Activated naive CD8-positive, alpha-beta T cell treated with anti-CD3 and anti-CD28 coated beads, Interleukin-2, amount 10 ng/mL, durations not matched to agents 7 days and 5 days (primary cell): ENCODE measurements at regions not wholly inside any gene's neighbourhood (a gene's known extent, or its start where the extent isn't known, plus 50 kb on each side); places are given as distances from the start of the nearest gene placed in this dataset.
A peak's percentile ranks its signal among the peaks of the same experiment; 100 is the strongest.

Source experiments
- ATAC-seq: fragments of 150-1000 bp; cut with Tn5 transposase; one replicate; pipeline ENCODE4 v1.10.0; 2021; ENCODE audit warnings: low read depth, moderate library complexity
- POLR2A ChIA-PET: fragments of 350-600 bp; sonication (Branson Sonifier 250); formaldehyde crosslinking; loops from one replicate; lab custom pipeline; 2021; ENCODE audit warnings: antibody characterized with exemption; lab: Charles Lee
- DNase-seq: peaks from one replicate; pipeline ENCODE4 v3.0.0; 2021
- H3K27ac Mint-ChIP-seq: one replicate; pipeline ENCODE4 v1.8.0; 2022; ENCODE audit warnings: mild to moderate bottlenecking, mixed read lengths
- H3K27me3 Mint-ChIP-seq: one replicate; pipeline ENCODE4 v1.8.0; 2022; ENCODE audit warnings: mild to moderate bottlenecking, moderate library complexity, mixed read lengths
- H3K36me3 Mint-ChIP-seq: one replicate; pipeline ENCODE4 v1.8.0; 2021; ENCODE audit warnings: mild to moderate bottlenecking, mixed read lengths
- H3K4me1 Mint-ChIP-seq: one replicate; pipeline ENCODE4 v1.8.0; 2021; ENCODE audit warnings: mixed read lengths
- H3K4me3 Mint-ChIP-seq: one replicate; pipeline ENCODE4 v1.8.0; 2022; ENCODE audit warnings: mild to moderate bottlenecking, moderate library complexity, mixed read lengths
- H3K9me3 Mint-ChIP-seq: one replicate; pipeline ENCODE4 v1.8.0; 2021; ENCODE audit warnings: mixed read lengths

- H3K36me3 Mint-ChIP-seq, result no peaks in the 10 kb centered on the region
- no peak overlapping the region for H3K4me3 Mint-ChIP-seq
- DNase-seq, result no peak
- no peaks in the 10 kb centered on the region for H3K9me3 Mint-ChIP-seq
- POLR2A ChIA-PET, result no interaction called here
- ATAC-seq, result no peak
- H3K4me1 Mint-ChIP-seq, result no peaks in the 10 kb centered on the region
- H3K27me3 Mint-ChIP-seq, result peaks cover 10% of the 10 kb centered on the region
- no peak overlapping the region for H3K27ac Mint-ChIP-seq
Measured at GRCh38 chr5:86909418-86910295, 291.9 kb downstream of the COX7C start.

- peak; percentile 26 for ATAC-seq
- Mint-ChIP-seq H3K9me3 (no peaks in the 10 kb centered on the region), H3K36me3 (no peaks in the 10 kb centered on the region), H3K27ac (no peak overlapping the region), H3K4me1 (peaks cover 1% of the 10 kb centered on the region), H3K4me3 (no peak overlapping the region), H3K27me3 (peaks cover 6% of the 10 kb centered on the region)
- DNase-seq, result no peak
- POLR2A ChIA-PET, result no interaction called here
Measured at GRCh38 chr5:86917117-86917579, 299.4 kb downstream of the COX7C start.

- Mint-ChIP-seq H3K4me3 (no peak overlapping the region), H3K36me3 (no peaks in the 10 kb centered on the region), H3K27ac (no peak overlapping the region), H3K27me3 (peaks cover 8% of the 10 kb centered on the region), H3K4me1 (peaks cover 3% of the 10 kb centered on the region), H3K9me3 (no peaks in the 10 kb centered on the region)
- DNase-seq (no peak), ATAC-seq (no peak)
- POLR2A ChIA-PET, result no interaction called here
Measured at GRCh38 chr5:86918246-86918645, 300.5 kb downstream of the COX7C start.

- no peak for ATAC-seq
- Mint-ChIP-seq H3K9me3 (no peaks in the 10 kb centered on the region), H3K27ac (no peak overlapping the region), H3K27me3 (peaks cover 16% of the 10 kb centered on the region), H3K4me3 (no peak overlapping the region), H3K4me1 (peaks cover 1% of the 10 kb centered on the region), H3K36me3 (no peaks in the 10 kb centered on the region)
- DNase-seq, result no peak
- POLR2A ChIA-PET, result no interaction called here
Measured at GRCh38 chr5:86926033-86926432, 308.3 kb downstream of the COX7C start.

GRCh38 chr5:86929123-86929766 lies 311.5 kb downstream of the COX7C start:
- no peaks in the 10 kb centered on the region for H3K4me1 Mint-ChIP-seq
- POLR2A ChIA-PET, result no interaction called here

GRCh38 chr5:86951761-86952160 lies 315.9 kb upstream of the RASA1 start:
- POLR2A ChIA-PET, result no interaction called here
- DNase-seq (no peak), ATAC-seq (no peak)
- Mint-ChIP-seq H3K9me3 (no peaks in the 10 kb centered on the region), H3K4me1 (no peaks in the 10 kb centered on the region), H3K27me3 (peaks cover 18% of the 10 kb centered on the region), H3K4me3 (no peak overlapping the region), H3K36me3 (no peaks in the 10 kb centered on the region), H3K27ac (no peak overlapping the region)

More at GRCh38 chr5:86929123-86929766, 311.5 kb downstream of the COX7C start:
- Mint-ChIP-seq H3K27ac (no peak overlapping the region), H3K36me3 (no peaks in the 10 kb centered on the region), H3K4me3 (no peak overlapping the region), H3K9me3 (no peaks in the 10 kb centered on the region), H3K27me3 (peaks cover 23% of the 10 kb centered on the region)
- no peak for ATAC-seq
- DNase-seq, result no peak

GRCh38 chr5:86964889-86965288 lies 302.8 kb upstream of the RASA1 start:
- H3K36me3 Mint-ChIP-seq, result no peaks in the 10 kb centered on the region
- POLR2A ChIA-PET, result no interaction called here
- no peak overlapping the region for H3K4me3 Mint-ChIP-seq
- no peaks in the 10 kb centered on the region for H3K4me1 Mint-ChIP-seq
- H3K27me3 Mint-ChIP-seq, result peaks cover 4% of the 10 kb centered on the region
- H3K9me3 Mint-ChIP-seq, result no peaks in the 10 kb centered on the region
- DNase-seq (no peak), ATAC-seq (no peak)
- H3K27ac Mint-ChIP-seq, result no peak overlapping the region

GRCh38 chr5:86968301-86968753 lies 299.4 kb upstream of the RASA1 start:
- POLR2A ChIA-PET, result no interaction called here
- Mint-ChIP-seq H3K4me1 (peaks cover 3% of the 10 kb centered on the region), H3K9me3 (no peaks in the 10 kb centered on the region), H3K27ac (no peak overlapping the region), H3K4me3 (no peak overlapping the region), H3K36me3 (no peaks in the 10 kb centered on the region), H3K27me3 (peaks cover 17% of the 10 kb centered on the region)
- ATAC-seq (no peak), DNase-seq (no peak)

GRCh38 chr5:86970361-86970760 lies 297.3 kb upstream of the RASA1 start:
- Mint-ChIP-seq H3K4me3 (no peak overlapping the region), H3K27me3 (peaks cover 32% of the 10 kb centered on the region), H3K4me1 (peaks cover 3% of the 10 kb centered on the region), H3K36me3 (no peaks in the 10 kb centered on the region), H3K9me3 (no peaks in the 10 kb centered on the region), H3K27ac (no peak overlapping the region)
- DNase-seq, result no peak
- POLR2A ChIA-PET, result no interaction called here
- no peak for ATAC-seq

GRCh38 chr5:86971034-86971571 lies 296.6 kb upstream of the RASA1 start:
- H3K36me3 Mint-ChIP-seq, result no peaks in the 10 kb centered on the region
- peaks cover 33% of the 10 kb centered on the region for H3K27me3 Mint-ChIP-seq
- POLR2A ChIA-PET, result no interaction called here
- no peak overlapping the region for H3K27ac Mint-ChIP-seq
- DNase-seq (no peak), ATAC-seq (no peak)
- H3K9me3 Mint-ChIP-seq, result no peaks in the 10 kb centered on the region
- H3K4me1 Mint-ChIP-seq, result peaks cover 3% of the 10 kb centered on the region
- H3K4me3 Mint-ChIP-seq, result no peak overlapping the region

GRCh38 chr5:86974955-86975354 lies 292.7 kb upstream of the RASA1 start:
- POLR2A ChIA-PET, result no interaction called here
- no peak overlapping the region for H3K27ac Mint-ChIP-seq
- H3K4me3 Mint-ChIP-seq, result no peak overlapping the region

GRCh38 chr5:86977190-86977589 lies 290.5 kb upstream of the RASA1 start:
- no peak for ATAC-seq

More at GRCh38 chr5:86974955-86975354, 292.7 kb upstream of the RASA1 start:
- ATAC-seq (no peak), DNase-seq (no peak)
- Mint-ChIP-seq H3K9me3 (no peaks in the 10 kb centered on the region), H3K4me1 (peaks cover 3% of the 10 kb centered on the region), H3K27me3 (peaks cover 33% of the 10 kb centered on the region), H3K36me3 (no peaks in the 10 kb centered on the region)

GRCh38 chr5:86977808-86978207 lies 289.9 kb upstream of the RASA1 start:
- Mint-ChIP-seq H3K27me3 (peaks cover 22% of the 10 kb centered on the region), H3K4me1 (no peaks in the 10 kb centered on the region), H3K27ac (no peak overlapping the region), H3K4me3 (no peak overlapping the region), H3K9me3 (no peaks in the 10 kb centered on the region), H3K36me3 (no peaks in the 10 kb centered on the region)
- DNase-seq (no peak), ATAC-seq (no peak)
- POLR2A ChIA-PET, result no interaction called here

More at GRCh38 chr5:86977190-86977589, 290.5 kb upstream of the RASA1 start:
- POLR2A ChIA-PET, result no interaction called here
- DNase-seq, result no peak
- Mint-ChIP-seq H3K4me1 (no peaks in the 10 kb centered on the region), H3K4me3 (no peak overlapping the region), H3K36me3 (no peaks in the 10 kb centered on the region), H3K9me3 (no peaks in the 10 kb centered on the region), H3K27ac (no peak overlapping the region), H3K27me3 (peaks cover 24% of the 10 kb centered on the region)
